ENCODE measurements at regions not wholly inside any gene's neighbourhood (a gene's known extent, or its start where the extent isn't known, plus 50 kb on each side); places are given as distances from the start of the nearest gene placed in this dataset.

GRCh38 chr6:20031342-20031741, 180.9 kb downstream of the MBOAT1 start (continued):
- TF ChIP-seq CHD2 (IDR thresholded peaks at IDR 0.05; ENCODE audit: low read length) = no peak
- no peak for TF ChIP-seq CBX5 (IDR thresholded peaks at IDR 0.05; ENCODE audit: low read depth, low read length)
- no peak for TF ChIP-seq CHD1 (IDR thresholded peaks at IDR 0.05; ENCODE audit: low read depth, low read length)
- no peak for TF ChIP-seq NANOG (IDR thresholded peaks at IDR 0.05; ENCODE audit: insufficient read depth, low read depth, low read length, poor library complexity, severe bottlenecking)
- TF ChIP-seq MAFK (IDR thresholded peaks at IDR 0.05; ENCODE audit: low read depth, low read length) = no peak
- TF ChIP-seq POU5F1 (IDR thresholded peaks at IDR 0.05; ENCODE audit: low read depth, low read length) = no peak

All from H1 (cell line).